Stimulated activated CD4-positive, alpha-beta T cell treated with anti-CD3 and anti-CD28 coated beads, Interleukin-4, amount 100 ng/mL, for 4 hours (primary cell): ENCODE measurements at regions not wholly inside any gene's neighbourhood (a gene's known extent, or its start where the extent isn't known, plus 50 kb on each side); places are given as distances from the start of the nearest gene placed in this dataset.
"Not testable (repeated sequence)": the region's sequence is repeated elsewhere in the genome, so short reads cannot be mapped to it uniquely, and the experiment has no call there.

Experiments used
- DNase-seq, 2 experiments: peaks; one replicate each; pipeline ENCODE4 v3.0.0-alpha.2; 2020

GRCh38 chr1:195908121-195908520, 700.1 kb downstream of the KCNT2 start:
- no peak for DNase-seq

DNA sequence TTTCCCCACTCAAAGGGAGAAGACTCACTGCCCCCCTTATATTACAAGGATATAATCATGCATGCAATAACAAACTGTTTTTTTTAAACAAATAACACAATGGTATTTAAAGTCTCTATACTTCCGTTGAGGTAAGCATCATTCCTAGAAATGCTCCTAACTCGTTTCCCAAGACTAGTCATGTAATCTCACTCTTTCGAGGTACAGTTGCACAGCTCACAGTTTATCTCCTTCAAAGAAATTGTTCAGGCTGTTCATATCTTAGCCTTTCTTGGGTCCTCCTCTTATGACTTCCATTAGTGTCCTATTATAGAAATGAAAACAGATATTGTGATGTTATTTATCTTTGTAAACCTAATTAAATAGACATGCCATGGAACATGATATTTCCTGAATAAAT, 705.0 kb downstream of the KCNT2 start:
- no peak for DNase-seq

DNA sequence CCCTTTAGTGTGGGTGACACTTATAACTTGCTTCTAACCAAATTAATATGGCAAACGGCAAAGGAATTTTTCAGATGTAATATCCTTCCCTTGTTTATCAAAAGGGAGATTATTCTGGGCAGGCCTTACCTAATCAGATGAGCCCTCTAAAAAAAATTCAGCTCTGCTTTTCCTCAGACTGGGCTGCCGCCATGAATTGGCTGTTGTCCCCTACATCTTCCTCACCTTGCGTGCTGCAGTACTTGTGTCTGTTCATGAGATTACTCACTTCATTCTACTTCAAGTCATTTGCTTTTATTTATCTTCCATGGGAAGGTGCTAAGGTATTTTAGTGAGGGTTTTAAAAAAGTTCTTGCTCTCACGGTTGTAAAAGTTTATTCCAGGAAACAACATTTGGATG, 705.5 kb downstream of the KCNT2 start:
- DNase-seq: no peak

GRCh38 chr1:195899762-195900352, 708.4 kb downstream of the KCNT2 start:
- DNase-seq: no peak

DNA sequence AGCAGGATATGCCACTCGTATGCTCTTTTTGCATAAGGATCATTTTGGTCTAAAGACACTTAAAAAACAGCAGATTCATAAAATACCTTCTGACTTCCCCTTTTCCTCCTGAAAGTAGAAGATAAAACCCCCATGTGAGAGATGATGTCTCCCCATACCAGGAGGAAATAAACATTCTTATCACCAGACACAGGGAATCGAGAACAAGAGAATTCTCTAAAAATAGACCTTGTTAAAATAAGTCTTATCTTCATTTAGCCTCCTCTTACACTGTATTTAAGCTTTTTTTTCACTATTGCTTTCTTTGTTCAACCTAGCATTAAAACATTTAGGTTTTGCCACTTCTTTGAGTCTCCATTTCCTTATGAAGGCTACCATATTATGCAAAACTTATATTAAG, 709.3 kb downstream of the KCNT2 start:
- DNase-seq: no peak

DNA sequence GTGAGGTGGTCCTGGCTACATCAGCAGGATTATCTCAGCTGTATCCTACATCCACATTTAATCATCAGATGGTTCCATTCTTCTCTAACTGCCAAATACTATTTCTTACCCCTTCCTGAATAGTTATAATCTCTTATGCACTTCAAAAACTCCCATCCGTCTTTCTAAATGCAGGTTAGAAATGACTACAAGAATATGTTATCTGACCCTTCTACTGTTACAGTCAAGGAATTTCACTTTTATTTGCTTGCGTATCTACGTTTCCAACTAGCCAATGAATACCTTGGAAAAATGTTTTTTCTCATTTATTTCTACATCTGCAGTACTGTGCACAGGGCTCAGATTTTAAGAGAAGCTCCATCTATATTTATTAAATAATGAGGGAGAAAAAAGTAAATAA, 709.9 kb downstream of the KCNT2 start:
- no peak for DNase-seq

DNA sequence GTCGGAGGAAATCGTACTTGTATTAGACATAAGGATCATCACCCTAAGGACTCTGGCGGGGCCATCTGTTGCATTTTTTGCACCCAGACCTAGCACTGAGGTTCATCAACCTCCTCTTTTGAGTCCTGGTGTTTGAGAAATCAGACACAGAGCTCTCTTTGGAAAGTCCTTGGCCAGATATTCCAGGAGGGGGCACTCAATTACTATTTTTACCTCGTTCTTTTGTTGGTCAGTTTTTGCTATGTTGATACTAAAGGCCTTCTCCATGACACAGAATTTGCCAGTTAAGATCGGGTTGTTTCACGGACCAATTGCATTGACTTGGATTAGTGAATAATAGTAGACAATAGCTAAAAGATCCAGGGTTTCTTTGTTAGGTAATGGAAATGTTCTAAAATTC, 711.2 kb downstream of the KCNT2 start:
- DNase-seq: no peak

DNA sequence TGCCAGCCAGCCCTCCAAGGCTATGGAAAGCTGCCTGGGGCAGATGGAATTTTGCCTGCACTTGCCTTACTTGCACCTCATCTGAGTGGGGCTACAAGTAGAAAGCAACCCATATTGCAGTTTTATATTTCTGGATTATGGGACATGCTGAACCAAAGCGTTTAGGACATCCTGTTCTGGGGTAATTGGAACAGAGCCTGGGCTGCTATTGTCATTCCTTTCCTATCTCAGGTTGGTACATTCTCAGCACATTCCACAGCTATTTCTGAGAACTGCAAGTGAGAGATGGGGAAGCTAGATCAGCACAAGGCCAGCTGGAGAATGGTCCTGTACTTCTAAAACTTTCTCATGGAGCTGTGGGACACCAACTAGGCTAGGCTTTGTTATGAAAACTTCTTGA, 713.8 kb downstream of the KCNT2 start:
- no peak for DNase-seq

- no peak for DNase-seq
Observed at GRCh38 chr1:195886000-195886399, 722.2 kb downstream of the KCNT2 start.

DNA sequence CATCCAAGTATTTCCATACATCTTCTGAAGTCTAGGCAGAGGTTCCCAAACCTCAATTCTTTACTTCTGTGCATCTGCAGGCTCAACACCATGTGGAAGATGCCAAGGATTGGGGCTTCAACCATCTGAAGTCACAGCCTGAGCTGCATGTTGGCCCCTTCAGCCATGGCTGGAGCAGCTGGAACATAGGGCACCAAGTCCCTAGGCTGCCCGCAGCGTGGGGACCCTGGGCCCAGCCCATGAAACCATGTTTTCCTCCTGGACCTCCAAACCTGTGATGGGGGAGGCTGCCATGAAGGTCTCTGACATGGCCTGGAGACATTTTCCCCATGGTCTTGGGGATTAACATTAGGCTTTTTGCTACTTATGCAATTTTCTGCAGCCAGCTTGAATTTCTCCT, 729.8 kb downstream of the KCNT2 start:
- no peak for DNase-seq

DNA sequence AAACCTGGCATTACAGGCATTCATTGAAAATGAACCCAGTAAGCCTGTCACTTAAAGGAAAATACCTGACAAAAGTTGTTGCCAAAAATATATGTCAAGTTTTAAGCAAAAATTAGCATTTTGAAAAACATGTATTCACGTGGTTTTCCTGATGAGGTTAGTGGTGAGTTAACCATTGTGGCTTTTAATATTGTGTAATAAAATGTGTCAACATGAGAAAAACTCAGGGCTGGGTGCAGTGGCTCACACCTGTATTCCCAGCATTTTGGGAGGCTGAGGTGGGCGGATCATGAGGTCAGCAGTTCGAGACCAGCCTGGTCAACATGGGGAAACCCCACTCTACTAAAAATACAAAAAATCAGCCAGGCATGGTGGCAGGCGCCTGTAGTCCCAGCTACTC, 731.4 kb downstream of the KCNT2 start:
- DNase-seq: no peak

DNA sequence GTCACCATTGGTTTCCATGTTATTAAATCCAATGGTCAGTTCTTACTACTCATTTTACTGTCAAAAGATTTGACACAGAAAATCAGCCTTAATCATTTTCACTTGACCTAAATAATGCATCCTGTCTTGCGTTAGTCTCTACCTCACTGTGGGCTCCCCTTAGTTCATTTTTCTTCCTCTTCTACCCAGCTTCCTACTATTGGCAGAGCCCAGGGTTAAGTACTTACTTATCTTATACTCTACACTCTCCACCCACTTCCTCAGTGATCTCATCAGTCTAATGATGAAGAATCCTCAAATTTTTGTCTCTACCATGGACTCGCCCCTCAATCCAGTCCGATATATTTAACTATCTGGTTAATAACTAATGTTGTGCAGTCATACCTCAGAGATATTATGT, 735.9 kb downstream of the KCNT2 start:
- DNase-seq: no peak

GRCh38 chr1:195867638-195868037, 740.6 kb downstream of the KCNT2 start:
- no peak for DNase-seq

DNA sequence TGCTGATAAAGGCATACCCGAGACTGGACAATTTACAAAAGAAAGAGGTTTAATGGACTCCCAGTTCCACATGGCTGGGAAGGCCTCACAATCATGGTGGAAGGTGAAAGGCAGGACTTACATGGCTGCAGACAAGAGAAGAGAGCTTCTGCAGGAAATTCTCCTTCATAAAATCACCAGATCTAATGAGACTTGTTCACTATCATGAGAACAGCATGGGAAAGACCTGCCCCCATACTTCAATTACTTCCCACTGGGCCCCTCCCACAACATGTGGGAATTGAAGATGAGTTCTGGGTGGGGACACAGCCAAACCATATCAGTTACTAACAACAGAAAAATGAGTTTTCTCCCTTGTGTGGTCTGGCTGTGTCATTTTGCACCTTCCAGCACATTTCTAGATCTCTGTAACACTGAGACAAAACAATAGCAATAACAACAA, 741.4 kb downstream of the KCNT2 start:
- no peak for DNase-seq

- DNase-seq: no peak
Observed at GRCh38 chr1:195866091-195866780, 742.0 kb downstream of the KCNT2 start.

GRCh38 chr1:195851804-195852203, 756.4 kb downstream of the KCNT2 start:
- no peak for DNase-seq

GRCh38 chr1:195851016-195851601, 757.1 kb downstream of the KCNT2 start:
- no peak for DNase-seq

DNA sequence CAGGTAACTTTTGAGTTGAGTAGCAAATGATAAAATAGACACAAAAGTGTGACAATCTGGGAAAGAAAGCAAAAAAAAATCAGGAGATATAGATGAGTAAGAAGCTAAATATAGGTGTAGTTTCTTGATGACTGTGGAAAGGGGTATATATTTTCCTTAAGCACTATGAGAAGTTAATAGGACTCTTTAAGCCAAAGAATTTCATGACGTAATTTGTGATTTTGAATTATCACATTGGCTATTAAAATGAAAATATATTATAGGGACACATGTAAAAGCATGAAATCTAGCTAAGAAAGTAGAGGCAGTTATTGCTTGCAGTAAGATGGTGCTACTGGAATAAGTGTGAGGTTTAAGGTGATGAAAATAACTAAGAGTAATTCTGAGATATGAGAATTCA, 759.1 kb downstream of the KCNT2 start:
- DNase-seq: no peak

DNA sequence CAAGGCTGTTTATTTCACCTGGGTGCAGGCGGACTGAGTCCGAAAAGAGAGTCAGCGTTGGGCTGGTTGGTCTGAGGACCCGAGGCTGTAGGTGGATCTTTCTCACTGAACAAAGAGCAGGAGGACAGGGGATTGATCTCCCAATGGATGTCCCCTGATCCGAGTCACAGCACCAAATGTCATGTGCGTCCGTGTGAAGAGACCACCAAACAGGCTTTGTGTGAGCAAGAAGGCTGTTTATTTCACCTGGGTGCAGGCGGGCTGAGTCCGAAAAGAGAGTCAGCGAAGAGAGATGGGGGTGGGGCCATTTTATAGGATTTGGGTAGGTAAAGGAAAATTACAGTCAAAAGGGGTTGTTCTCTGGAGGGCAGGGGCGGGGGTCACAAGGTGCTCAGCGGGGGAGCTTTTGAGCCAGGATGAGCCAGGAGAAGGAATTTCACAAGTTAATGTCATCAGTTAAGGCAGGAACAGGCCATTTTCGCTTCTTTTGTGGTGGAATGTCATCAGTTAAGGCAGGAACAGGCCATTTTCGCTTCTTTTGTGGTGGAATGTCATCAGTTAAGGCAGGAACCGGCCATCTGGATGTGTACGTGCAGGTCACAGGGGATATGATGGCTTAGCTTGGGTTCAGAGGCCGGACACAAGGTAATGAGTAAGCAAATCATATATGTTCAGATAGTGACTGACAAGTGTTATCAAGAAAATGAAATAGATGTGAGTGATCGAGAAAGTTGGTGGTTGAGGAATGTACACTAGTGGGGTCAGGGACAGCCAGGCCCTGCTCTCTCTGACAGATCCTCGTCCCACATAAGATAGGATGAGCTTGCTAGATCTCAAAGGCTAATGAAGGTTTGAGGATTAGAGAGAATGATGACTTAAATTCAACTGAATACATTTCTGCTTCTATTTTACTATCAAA, 760.0 kb downstream of the KCNT2 start:
- DNase-seq: not testable (repeated sequence)

- DNase-seq: no peak
Observed at GRCh38 chr1:195831789-195832188, 776.5 kb downstream of the KCNT2 start.

DNA sequence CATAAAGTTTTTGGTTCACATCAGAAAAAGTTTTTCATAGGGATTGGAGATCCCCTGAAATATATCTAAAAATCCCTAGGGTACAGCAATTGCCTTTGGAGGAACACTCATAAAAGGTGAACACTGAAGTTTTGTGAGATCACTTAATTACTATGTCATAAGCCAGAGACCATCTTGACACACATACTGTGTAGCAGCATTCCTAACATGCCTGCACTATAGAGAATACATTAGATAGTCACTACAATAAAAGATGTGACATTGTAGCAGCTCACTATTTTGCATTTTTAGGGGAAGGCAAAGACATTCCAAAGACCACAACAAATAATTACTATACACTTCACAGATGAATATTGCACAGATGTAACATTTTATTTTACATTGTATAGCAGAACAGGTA, 779.9 kb downstream of the KCNT2 start:
- DNase-seq: no peak

GRCh38 chr1:195820925-195821324, 787.3 kb downstream of the KCNT2 start:
- DNase-seq: no peak

GRCh38 chr1:195806060-195806459, 802.2 kb downstream of the KCNT2 start:
- DNase-seq: no peak

- no peak for DNase-seq
Observed at GRCh38 chr1:195804547-195804946, 803.7 kb downstream of the KCNT2 start.
